OCI-LY3 (cell line): ENCODE measurements at regions not wholly inside any gene's neighbourhood (a gene's known extent, or its start where the extent isn't known, plus 50 kb on each side); places are given as distances from the start of the nearest gene placed in this dataset.

Experiments
- CTCF ChIP-seq: fragments of 200-600, 300-600 bp; sonication (generic); IDR thresholded peaks from 2 replicates; pipeline ENCODE4 v1.5.1; 2014; ENCODE audit warnings: antibody characterized with exemption, low read length, low read depth
- EZH2phosphoT487 ChIP-seq: fragments of 200-600 bp; shearing (Covaris generic); IDR thresholded peaks from 2 replicates; pipeline ENCODE4 v1.6.1; 2018; ENCODE audit warnings: antibody characterized with exemption, mixed run types, low read depth

GRCh38 chr5:9947944-9948343 is 301.7 kb downstream of the ATPSCKMT start:
- TF ChIP-seq CTCF: no peak
- no peak for TF ChIP-seq EZH2phosphoT487
